HG03439 (cell line): ENCODE measurements at regions not wholly inside any gene's neighbourhood (a gene's known extent, or its start where the extent isn't known, plus 50 kb on each side); places are given as distances from the start of the nearest gene placed in this dataset.

Experiments used
- ATAC-seq: cut with Tn5 transposase; IDR thresholded peaks from one replicate; pipeline ENCODE4 v1.9.1; 2021; ENCODE audit warnings: mild to moderate bottlenecking, moderate library complexity; ENCODE audit not compliant: unreplicated experiment

DNA sequence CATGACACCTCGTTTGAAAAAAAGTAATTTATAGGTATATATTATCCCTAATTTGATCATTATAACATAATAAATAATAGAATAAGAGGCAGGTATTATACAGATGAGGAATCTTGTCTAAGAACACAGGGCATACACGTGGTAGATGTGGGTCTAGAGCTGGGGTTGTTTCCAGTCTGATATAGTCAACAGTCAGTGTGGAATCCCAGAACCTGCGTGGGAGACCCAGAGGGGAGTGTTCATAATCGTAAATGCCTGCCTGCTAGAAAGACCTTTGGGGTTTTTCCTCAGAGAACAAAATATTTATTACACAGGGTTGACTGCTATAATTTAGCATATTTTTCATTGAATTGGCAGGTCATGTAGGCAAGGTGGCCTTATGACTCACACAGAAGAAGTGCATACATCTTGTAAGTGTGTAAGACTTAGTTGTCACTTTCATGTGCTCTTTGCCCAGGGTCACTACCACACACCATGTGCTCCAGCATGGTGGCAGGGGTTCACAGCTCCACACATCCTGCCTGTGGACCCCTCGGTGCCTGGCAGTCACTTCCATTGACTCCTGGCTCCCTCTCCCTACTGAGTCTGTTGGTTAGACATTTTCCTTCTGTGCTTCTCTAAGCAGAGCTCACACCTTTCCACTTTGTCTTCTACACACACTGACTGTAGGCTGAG lies 94.9 kb upstream of the IKZF1 start:
- ATAC-seq: no peak

DNA sequence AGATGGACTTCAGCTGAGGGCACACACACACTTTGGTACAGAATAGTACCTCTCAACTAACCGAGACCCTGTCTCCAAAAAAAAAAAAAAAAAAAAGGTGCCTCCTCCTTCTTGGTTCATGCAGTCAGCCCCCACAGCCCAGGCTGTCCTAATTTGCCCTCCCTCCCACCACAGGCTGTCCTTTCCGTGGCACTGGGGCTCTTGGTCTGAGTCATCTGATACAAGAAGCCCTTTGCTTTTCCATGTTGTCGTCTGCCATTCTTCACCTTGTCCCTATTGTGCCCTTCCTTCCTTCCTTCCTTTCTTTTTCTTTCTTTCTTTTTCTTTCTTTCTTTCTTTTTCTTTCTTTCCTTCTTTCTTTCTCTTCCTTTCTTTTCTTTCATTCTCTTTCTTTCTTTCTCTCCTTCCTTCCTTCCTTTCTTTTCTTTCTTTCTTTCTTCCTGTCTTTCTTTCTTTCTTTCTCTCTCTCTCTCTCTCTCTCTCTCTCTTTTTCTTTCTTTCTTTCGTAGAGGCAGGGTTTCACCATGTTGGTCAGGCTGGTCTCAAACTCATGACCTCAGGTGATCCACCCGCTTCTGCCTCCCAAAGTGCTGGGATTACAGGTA lies 96.0 kb upstream of the IKZF1 start:
- no peak for ATAC-seq

- ATAC-seq: no peak
These were observed 96.7 kb upstream of the IKZF1 start for GRCh38 chr7:50207686-50208255.

DNA sequence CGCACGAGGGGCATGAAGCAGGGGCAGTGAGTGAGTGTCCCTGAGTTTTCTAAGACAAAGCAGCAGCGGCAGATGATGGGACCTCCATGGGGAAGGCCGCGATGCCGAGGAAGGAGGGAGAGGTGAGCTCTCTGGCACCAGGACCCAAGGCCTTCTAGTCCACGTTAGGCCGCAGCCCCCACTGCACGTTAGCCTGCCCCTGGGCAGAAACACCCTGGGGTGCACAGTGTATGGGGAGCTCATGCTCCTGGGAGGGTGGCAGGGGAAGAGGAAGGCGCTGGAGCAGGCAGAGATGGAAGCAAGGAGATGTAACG lies 97.3 kb upstream of the IKZF1 start:
- no peak for ATAC-seq

DNA sequence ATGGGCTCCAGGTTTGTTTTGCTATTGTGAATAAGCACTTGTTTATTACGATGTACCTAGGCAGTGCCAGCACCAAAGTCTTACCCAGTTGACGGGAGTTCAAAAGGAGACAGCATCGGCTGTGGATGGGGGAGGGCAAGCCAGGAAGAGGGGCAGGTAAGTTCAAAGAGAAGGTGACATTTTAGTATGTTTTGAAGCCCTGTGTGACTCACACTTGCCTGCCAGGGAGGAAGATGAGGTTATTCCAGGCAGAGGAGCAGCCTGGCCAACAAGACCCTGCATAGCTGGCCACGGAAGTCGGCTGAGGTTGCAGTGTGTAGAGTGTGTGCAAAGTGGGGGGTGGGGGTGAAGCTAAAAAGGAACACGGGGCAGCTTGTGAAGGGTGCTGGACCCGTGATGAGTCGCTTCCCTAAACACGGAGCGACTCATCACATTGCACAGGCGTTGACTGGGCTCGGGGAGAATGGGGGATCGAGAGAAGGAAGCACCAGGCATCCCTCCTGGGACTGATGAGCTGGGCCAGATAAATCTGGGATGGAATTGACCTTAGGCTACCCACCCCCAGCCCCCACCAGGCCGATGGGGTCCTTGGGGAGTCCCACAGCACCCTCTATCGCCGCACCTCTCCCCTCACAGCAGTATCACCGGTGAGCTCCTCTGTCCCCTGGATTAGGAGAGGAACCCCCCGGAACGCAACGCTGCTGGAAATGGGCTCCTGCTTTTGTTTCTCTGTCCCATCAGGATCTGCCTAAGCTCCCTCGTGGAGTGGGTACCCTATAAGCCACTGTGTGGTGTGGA lies 97.9 kb upstream of the IKZF1 start:
- ATAC-seq: no peak

- no peak for ATAC-seq
These were observed 99.5 kb upstream of the IKZF1 start for GRCh38 chr7:50205011-50205410.

DNA sequence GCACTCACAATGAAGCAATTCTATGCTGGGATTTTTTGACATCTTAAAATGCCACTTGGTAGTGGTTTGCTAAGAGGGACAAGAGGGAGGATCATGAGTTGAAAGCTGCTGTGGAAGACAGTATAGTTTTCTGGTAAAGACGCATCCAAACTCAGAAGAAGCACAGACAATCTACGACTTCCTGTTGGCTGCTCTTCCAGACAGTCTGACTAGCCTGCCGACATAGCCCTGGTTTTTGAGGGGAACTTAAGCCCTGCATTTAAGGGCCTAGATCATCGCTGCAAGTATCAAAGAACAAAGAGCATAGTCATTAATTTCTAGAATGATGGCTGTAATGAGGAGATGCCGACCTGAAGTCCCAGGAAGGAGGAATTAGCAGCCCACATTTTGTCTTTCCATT lies 99.9 kb upstream of the IKZF1 start:
- ATAC-seq: no peak

- no peak for ATAC-seq
These were observed 101.0 kb upstream of the IKZF1 start for GRCh38 chr7:50203521-50203920.

DNA sequence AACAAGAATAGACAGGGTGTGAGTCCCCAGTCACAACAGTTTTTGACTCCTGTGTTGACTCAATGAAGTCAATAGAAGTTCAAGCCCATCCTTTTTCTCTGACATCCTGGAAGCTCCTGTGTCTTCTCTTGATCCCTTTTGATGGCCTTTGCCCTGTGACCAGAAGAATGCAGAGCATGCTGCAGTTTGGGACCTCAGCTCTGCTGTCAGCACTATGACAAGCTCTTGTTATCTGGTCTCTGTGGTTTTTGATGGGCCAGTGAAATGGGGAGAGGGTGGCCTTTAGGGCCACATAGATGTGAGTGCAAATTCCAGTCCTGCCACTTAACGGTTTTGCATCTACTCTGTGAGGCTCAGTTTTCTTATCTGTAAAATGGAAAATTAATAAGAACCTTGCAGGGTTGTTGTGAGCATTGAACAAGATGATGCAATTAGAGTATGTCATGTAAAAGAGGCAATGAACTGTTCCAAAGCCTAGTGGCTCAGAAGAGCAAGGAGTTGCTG lies 102.4 kb upstream of the IKZF1 start:
- no peak for ATAC-seq

GRCh38 chr7:50199824-50200223 lies 104.7 kb upstream of the IKZF1 start:
- ATAC-seq: no peak

DNA sequence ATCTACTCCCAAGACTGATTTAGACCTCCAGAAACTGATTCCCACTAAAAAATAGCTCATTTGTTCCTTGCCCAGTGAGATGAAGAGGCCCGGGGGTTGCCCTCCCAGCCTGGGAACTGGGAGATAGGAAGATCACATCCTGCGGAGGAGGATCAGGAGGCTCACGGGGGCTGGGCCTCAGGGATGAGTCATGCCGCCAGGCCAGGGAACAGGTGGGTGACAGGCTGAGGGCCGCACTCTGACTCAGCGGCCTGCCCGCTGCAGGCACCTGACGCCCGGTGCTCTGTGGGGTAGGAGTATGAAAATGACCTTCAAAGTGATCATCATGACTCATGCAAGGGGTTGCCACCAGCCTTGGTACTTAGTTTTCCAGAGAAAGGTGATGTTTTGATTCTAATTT lies 104.5 kb upstream of the ZPBP start:
- peak; percentile 84 for ATAC-seq

GRCh38 chr7:50196719-50197118 lies 103.7 kb upstream of the ZPBP start:
- ATAC-seq: no peak

- no peak for ATAC-seq
These were observed 97.7 kb upstream of the ZPBP start for GRCh38 chr7:50190776-50191175.

DNA sequence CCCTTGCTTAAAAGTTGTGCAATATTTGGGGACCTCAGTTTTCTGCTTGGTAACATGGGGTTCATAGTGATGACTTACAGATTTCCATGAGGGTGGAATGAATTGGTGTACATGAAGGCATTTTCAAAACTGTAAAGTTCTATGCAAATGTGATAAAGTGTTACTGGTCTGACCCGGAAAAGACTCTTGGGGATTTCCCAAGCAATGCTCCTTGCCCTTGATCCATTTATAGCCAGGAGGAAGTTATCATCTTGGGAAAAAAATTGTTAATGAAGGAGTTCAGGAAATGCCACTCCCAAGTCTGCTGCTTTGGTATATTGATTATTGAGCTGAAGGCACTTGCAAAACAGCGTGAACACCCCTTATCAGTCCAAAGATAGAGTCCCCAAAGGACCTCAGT lies 96.3 kb upstream of the ZPBP start:
- ATAC-seq: no peak

DNA sequence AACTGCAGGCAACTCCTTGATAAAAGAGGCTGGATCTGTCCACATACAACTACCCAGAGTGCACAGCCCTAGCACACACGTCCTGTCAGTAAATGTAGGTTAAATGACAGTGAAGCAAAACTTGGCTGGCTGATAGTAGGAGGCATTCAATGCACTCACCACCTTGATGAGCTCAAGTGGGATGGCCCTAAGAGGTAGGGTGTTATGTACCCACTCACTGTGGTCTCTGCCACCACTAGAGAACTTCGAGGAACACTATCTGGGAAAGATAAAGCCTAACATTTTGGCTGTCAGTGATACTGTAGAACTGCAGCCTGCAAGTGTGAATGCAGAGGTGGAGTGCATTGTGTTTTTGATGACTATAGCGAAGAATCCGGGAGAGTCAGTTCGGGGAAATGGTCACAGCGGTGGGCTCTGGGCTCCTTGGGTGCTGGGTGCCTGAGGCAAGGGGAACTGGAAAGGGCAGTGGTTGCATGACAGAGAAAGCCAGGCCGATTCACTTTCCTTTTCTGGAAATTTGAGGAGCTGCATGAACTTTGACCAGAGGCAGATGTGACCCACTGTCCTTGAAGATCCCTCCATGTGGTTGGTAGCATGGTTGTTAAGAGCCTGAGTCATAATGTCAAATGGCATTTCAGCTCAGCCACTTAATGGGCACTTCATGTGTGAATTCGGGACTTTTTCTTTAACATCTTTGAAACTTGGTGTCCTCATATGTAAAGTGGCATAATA lies 93.1 kb upstream of the ZPBP start:
- ATAC-seq: no peak

GRCh38 chr7:50185208-50185607 lies 92.2 kb upstream of the ZPBP start:
- no peak for ATAC-seq

DNA sequence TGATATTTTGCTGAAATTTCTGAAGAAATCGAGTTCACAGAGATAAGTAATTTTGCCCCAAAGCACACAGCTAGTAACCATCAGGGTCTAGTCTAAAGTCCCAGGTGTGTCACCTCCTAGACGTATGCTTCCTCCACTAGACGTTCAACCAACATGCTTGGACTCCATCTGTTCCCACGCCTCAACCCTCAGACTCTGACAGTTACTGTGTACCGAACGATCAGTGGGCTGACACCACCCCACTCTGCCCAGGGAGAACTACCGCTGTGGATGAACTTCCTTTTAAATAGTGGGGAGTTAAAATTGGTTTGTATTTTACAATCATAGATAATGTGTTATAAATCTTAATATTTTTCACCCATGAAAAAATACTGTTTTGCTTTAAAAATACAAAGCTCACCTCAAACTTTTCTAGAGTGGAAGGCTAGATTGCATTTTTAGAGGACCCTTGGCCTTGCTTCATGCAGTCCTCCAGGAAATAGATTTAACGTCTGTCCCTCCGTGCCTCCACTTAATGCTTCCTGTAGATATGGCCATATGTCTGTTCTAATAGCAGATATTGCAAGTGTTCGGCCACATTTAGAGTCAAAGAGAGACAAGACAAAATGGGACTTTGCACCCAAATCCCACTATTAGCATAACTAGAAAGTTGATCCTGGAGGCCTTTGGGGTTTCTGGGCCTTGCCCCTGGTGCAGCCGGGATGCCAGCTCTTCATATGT lies 91.4 kb upstream of the ZPBP start:
- no peak for ATAC-seq

GRCh38 chr7:50182759-50183158 lies 89.7 kb upstream of the ZPBP start:
- ATAC-seq: no peak

DNA sequence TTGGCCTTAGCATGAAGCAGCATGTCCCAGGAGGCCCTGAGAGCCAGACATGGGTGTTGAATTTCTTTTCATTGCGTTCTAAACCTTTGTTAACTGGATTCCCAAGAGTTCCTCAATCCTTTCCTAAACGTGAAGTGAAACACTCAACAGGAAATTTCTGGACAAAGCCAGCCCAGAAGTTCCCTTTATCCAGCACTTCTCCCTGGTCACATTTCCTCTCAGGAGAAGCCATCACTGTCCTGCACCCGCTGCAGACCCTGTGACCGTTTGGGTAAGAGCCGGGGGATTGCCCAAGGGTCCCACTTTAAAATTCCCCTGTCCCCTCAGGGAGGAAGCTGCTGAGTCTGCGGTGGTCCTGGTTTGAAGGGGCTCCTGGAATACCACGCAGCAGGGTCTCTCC lies 88.0 kb upstream of the ZPBP start:
- no peak for ATAC-seq

DNA sequence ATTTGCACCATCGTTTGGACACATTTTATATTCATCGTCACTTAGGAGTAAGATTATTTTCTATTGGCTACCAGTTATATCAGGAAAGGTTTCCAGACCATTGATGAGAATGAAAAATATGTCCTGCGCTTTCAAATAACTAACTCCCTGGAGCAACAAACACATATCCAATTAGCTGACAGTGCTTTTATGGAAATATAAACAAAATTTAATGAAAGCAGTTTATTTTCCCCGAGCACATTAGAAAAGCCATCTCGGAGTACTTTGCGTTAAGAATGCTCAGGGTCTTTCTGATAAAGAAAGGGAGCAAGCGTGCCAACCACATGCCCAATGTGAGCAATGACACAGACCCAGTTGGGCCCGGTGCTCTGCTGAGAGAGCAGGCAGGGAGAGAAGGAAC lies 85.1 kb upstream of the ZPBP start:
- ATAC-seq: no peak

GRCh38 chr7:50174948-50175347 lies 81.9 kb upstream of the ZPBP start:
- no peak for ATAC-seq
